GM12864 (cell line): ENCODE measurements at regions not wholly inside any gene's neighbourhood (a gene's known extent, or its start where the extent isn't known, plus 50 kb on each side); places are given as distances from the start of the nearest gene placed in this dataset.

ENCODE experiments used
- DNase-seq: peaks from one replicate; pipeline ENCODE4 v3.0.0-alpha.2; 2011; ENCODE audit warnings: low read depth
- H3K4me3 ChIP-seq: 2 replicates; pipeline ENCODE4 v1.5.1; 2011; ENCODE audit warnings: mild to moderate bottlenecking, low read depth, low read length, control low read depth
- TF ChIP-seq, protein P1 (sequence below): IDR thresholded peaks from 2 replicates; pipeline ENCODE4 v1.5.1; 2011; ENCODE audit warnings: low read depth, mild to moderate bottlenecking, moderate library complexity, low read length, control low read depth, inconsistent platforms; ENCODE audit errors: missing control alignments

GRCh38 chrX:39772057-39772832 lies 325.5 kb downstream of the BCOR start:
- TF ChIP-seq, protein P1, sequence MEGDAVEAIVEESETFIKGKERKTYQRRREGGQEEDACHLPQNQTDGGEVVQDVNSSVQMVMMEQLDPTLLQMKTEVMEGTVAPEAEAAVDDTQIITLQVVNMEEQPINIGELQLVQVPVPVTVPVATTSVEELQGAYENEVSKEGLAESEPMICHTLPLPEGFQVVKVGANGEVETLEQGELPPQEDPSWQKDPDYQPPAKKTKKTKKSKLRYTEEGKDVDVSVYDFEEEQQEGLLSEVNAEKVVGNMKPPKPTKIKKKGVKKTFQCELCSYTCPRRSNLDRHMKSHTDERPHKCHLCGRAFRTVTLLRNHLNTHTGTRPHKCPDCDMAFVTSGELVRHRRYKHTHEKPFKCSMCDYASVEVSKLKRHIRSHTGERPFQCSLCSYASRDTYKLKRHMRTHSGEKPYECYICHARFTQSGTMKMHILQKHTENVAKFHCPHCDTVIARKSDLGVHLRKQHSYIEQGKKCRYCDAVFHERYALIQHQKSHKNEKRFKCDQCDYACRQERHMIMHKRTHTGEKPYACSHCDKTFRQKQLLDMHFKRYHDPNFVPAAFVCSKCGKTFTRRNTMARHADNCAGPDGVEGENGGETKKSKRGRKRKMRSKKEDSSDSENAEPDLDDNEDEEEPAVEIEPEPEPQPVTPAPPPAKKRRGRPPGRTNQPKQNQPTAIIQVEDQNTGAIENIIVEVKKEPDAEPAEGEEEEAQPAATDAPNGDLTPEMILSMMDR, result no peak
- H3K4me3 ChIP-seq, result no peak overlapping the region
- no peak for DNase-seq

GRCh38 chrX:39773150-39773549 lies 324.6 kb downstream of the BCOR start:
- TF ChIP-seq, protein P1, result no peak
- no peak for DNase-seq
- H3K4me3 ChIP-seq, result no peak overlapping the region

DNA sequence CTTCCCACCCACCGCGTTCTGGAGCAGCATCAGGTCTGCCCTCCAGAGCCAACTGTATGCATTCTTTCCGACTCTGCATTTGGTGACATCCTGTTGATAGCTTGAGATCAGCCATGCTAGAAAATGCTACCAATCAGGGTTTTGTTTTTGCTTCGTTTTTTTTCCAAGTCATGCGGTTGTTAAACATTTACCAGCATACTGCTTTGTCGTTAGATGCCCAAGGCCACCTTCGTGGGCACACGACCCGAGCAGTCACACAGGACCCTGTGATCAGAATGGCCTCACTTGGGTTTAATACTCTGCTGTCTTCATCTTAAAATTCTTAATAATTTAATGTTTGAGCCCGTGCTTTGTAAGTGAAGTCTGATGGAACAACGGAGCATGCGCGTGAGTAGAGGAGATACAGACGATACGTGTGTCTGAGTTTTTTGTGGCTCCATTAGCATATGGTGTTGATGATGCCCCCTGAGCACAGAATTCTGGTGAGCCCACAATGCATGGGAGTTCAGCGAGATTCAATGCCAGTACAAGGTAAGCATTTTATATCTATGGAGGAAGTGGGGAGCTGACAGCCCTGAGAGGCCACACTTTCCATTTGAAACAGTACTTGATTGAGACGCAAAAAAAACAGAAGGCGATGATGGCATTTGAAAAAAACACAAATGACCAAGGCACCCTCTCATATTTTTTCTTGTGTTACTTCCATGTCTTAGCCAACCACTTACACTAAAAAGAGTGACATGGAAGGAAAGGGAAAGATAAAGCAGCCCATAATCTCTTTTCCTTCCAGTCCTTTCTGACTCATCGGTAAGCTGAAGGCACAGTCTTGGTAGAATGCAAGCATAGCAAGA lies 323.6 kb downstream of the BCOR start:
- no peak overlapping the region for H3K4me3 ChIP-seq
- DNase-seq, result no peak
- TF ChIP-seq, protein P1, result no peak

DNA sequence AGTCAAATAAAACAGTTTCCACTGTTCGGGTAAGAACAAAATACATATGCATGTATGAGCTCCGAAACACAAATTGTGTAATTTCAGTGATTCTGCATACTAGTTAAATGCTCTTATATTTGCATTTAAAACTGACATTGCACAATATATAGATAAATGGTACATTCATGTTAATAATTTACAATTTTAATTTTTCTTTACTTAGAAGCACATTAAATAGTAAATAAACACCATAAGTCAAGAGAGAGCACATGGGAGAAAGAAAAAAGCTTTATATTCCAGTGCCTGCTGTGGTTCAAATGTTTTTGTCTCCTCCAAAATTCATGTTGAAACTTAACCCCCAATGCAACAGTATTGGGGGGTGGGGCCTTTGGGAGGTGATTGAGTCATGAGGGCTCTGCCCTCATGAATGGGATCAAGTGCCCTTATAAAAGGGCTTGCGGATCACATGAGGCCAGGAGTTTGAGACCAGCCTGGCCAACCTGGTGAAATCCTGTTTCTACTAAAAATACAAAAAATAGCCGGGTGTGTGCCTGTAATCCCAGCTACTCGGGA lies 322.9 kb downstream of the BCOR start:
- H3K4me3 ChIP-seq, result no peak overlapping the region
- DNase-seq, result no peak
- TF ChIP-seq, protein P1, result no peak

DNA sequence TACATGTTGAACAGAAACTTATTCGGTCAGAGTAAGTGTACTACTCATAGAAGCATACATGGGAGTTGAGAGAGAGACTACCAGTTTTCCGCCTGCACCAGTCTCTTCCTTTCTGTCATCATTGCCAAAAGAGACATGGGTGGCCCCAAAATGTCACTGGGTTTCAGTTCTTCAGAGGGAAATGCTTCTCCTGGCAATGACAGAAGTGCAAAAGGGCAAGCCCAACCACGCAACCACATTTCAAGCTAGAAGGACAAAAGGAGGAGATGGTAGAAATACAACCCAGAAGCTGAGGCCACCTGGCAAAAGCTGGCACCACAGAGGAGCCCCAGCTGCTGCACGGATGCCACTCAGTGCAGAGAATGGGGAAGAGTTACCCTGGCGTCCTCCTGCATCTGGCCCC lies 320.1 kb downstream of the BCOR start:
- DNase-seq, result no peak
- TF ChIP-seq, protein P1, result no peak
- no peak overlapping the region for H3K4me3 ChIP-seq

DNA sequence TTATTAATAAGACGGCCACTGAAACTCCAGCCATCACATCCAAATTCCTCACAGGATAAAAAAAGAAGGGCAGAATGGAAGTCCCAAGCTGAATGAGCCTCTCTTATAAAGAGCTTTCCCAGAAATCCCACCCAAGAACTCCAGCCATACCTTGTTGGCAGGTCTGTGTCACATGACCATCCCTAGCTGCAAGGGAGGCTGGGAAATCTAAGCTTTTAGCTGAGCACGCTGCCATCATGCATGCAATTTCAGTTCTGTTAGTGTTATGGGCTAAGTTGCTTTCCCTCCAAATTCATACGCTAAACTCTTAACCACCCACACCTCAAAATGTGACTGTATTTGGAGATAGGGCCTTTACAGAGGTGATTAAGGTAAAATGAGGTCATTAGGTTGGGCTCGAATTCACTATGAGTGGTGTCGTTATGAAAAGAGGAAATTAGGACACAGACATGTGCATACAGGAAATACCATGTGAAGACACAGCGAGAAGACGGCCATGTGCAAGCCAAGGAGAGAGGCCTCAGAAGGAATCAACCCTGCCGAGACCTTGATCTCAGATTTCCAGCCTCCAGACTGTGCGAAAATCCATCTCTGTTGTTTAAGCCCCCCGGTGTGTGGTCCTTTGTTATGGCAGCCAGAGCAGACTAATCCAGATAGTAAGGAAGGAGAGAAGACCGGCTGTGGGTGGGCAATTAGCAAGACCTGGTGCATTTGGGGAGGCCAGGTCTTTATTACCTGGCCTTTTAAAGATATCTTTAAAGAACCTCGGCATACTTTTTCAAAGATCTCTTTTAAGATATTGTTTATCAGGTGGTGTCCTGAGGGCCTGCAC lies 317.6 kb downstream of the BCOR start:
- H3K4me3 ChIP-seq, result no peak overlapping the region
- TF ChIP-seq, protein P1, result no peak
- DNase-seq, result no peak
